HCT116 (cell line): ENCODE measurements at regions not wholly inside any gene's neighbourhood (a gene's known extent, or its start where the extent isn't known, plus 50 kb on each side); places are given as distances from the start of the nearest gene placed in this dataset.

Source experiments
- CTCF ChIP-seq, 3 experiments: fragments of 200-600 bp in 1 of 3; sonication (generic) in 1 of 3; IDR thresholded peaks in 2 of 3; conservative IDR thresholded peaks in 1 of 3; 2 replicates each; pipeline ENCODE4 v1.5.1; 2012 to 2017; ENCODE audit warnings: low read depth in 2 of 3, low read length in 2 of 3, antibody characterized with exemption in 1 of 3, borderline replicate concordance in 1 of 3, control low read depth in 1 of 3, mild to moderate bottlenecking in 1 of 3, mixed read lengths in 1 of 3, mixed run types in 1 of 3, moderate library complexity in 1 of 3; ENCODE audit not compliant: insufficient read depth in 1 of 3
- EGR1 ChIP-seq: IDR thresholded peaks from 2 replicates; pipeline ENCODE4 v1.6.1; 2012; ENCODE audit warnings: low read depth
- EZH2 ChIP-seq: fragments of 200-600 bp; sonication (generic); IDR thresholded peaks from 2 replicates; pipeline ENCODE4 v1.6.1; 2017; ENCODE audit warnings: antibody characterized with exemption, mixed run types
- JUND ChIP-seq: IDR thresholded peaks from 2 replicates; pipeline ENCODE4 v1.6.1; 2012
- POLR2A ChIP-seq: IDR thresholded peaks from 2 replicates; pipeline ENCODE4 v1.7.0; 2011; ENCODE audit warnings: borderline replicate concordance; ENCODE audit not compliant: insufficient read depth, insufficient read length; ENCODE audit errors: extremely low read depth
- POLR2AphosphoS5 ChIP-seq: IDR thresholded peaks from 2 replicates; pipeline ENCODE4 v1.6.1; 2011; ENCODE audit warnings: mild to moderate bottlenecking, low read depth, low read length, moderate library complexity
- RAD21 ChIP-seq: IDR thresholded peaks from 2 replicates; pipeline ENCODE4 v1.6.1; 2012; ENCODE audit warnings: low read depth, mild to moderate bottlenecking
- ZNF274 ChIP-seq: fragments of 200-500 bp; sonication (Bioruptor generic); IDR thresholded peaks from 2 replicates; pipeline ENCODE4 v1.6.1; 2014; ENCODE audit warnings: mild to moderate bottlenecking, low read depth, low read length, inconsistent platforms
- TF ChIP-seq, protein P1 (sequence below): IDR thresholded peaks from 2 replicates; pipeline ENCODE4 v1.6.1; 2012

GRCh38 chr2:167759531-167759930 is 487.9 kb downstream of the STK39 start:
- TF ChIP-seq RAD21: no peak
- no peak for TF ChIP-seq POLR2AphosphoS5
- peak in 2 of 3 experiments; percentile 24 to 30; a peak in 3 of 6 replicates for TF ChIP-seq CTCF (IDR thresholded peaks at IDR 0.05 in 2 of 3, conservative IDR thresholded peaks at IDR 0.05 in 1 of 3; ENCODE audit: borderline replicate concordance in 1 of 3, insufficient read depth in 1 of 3, low read depth in 2 of 3, low read length in 2 of 3)
- no peak for TF ChIP-seq POLR2A
- TF ChIP-seq, protein P1, sequence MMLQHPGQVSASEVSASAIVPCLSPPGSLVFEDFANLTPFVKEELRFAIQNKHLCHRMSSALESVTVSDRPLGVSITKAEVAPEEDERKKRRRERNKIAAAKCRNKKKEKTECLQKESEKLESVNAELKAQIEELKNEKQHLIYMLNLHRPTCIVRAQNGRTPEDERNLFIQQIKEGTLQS: no peak
- TF ChIP-seq JUND: no peak
- TF ChIP-seq EZH2: no peak
- no peak for TF ChIP-seq EGR1
- no peak for TF ChIP-seq ZNF274
